ENCODE measurements at regions not wholly inside any gene's neighbourhood (a gene's known extent, or its start where the extent isn't known, plus 50 kb on each side); places are given as distances from the start of the nearest gene placed in this dataset.
A peak's percentile ranks its signal among the peaks of the same experiment; 100 is the strongest.

GRCh38 chr12:130263025-130263424 lies 74.7 kb upstream of the PIWIL1 start:
- DNase-seq: no peak

GRCh38 chr12:130263996-130264395 lies 73.7 kb upstream of the PIWIL1 start:
- no peak for DNase-seq

GRCh38 chr12:130266751-130267150 lies 70.9 kb upstream of the PIWIL1 start:
- DNase-seq: no peak

GRCh38 chr12:130280231-130280630 lies 57.5 kb upstream of the PIWIL1 start:
- no peak for DNase-seq

GRCh38 chr12:130280742-130281141 lies 56.9 kb upstream of the PIWIL1 start:
- DNase-seq: no peak

GRCh38 chr12:130281153-130281799 lies 56.4 kb upstream of the PIWIL1 start:
- peak; percentile 45 for DNase-seq

- no peak for DNase-seq
Measured at GRCh38 chr12:130286041-130286440, 51.6 kb upstream of the PIWIL1 start.

GRCh38 chr12:130286741-130287440 lies 50.8 kb upstream of the PIWIL1 start:
- no peak for DNase-seq

Measured in hindlimb muscle (tissue), 1 donor.